K562 (cell line): ENCODE measurements at regions not wholly inside any gene's neighbourhood (a gene's known extent, or its start where the extent isn't known, plus 50 kb on each side); places are given as distances from the start of the nearest gene placed in this dataset.
A peak's percentile ranks its signal among the peaks of the same experiment; 100 is the strongest.

Experiments
- ATAC-seq: fragments of 200-7000 bp; cut with Tn5 transposase; 3 replicates; pipeline ENCODE4 v1.9.1; 2020; ENCODE audit warnings: moderate library complexity
- BruUV-seq: library from RNA; stranded (reverse); fragments of 400-500 nt; replicated peaks from 2 replicates; lab custom pipeline; 2021; lab: Mats Ljungman, UMichigan
- CTCF ChIA-PET: fragments of 300-600 bp; formaldehyde crosslinking; extraction: SDS; loops from one replicate; lab custom pipeline; 2021; ENCODE audit warnings: low intra/inter-chr PET ratio; lab: Yijun Ruan, JAX
- POLR2A ChIA-PET: fragments of 300-600, 350-650 bp; sonication (Branson Sonifier 250); formaldehyde crosslinking; extraction: SDS; loops from one replicate; lab custom pipeline; 2021; ENCODE audit warnings: antibody characterized with exemption, inconsistent platforms; lab: Yijun Ruan, JAX
- DNase-seq, 4 experiments: peaks; one replicate each; pipeline versions ENCODE4 v3.0.0 to v3.0.0-alpha.2; 2011 to 2018; ENCODE audit warnings: low spot score in 3 of 4, mixed read lengths in 3 of 4; ENCODE audit errors: extremely low read depth in 1 of 4
- FAIRE-seq: peaks from 2 replicates; lab custom pipeline; 2011; peaks lifted over from hg19 to GRCh38; lab: Jason Lieb, UNC
- H2AFZ ChIP-seq: 2 replicates; pipeline ENCODE4 v1.6.0; 2011; ENCODE audit warnings: low read depth, low read length, control low read depth, inconsistent platforms
- H3K27ac ChIP-seq: fragments of 200-600 bp; 3 replicates; pipeline ENCODE4 v1.8.0; 2011; ENCODE audit warnings: low read depth, mild to moderate bottlenecking, control low read depth, inconsistent platforms, low read length, moderate library complexity, mixed read lengths; ENCODE audit errors: extremely low read depth
- H3K27me3 ChIP-seq, 2 experiments: fragments of 300-600 bp in 1 of 2; 2 replicates in 1 of 2; 3 replicates in 1 of 2; pipeline versions ENCODE4 v1.6.0 to v1.8.0; 2011; ENCODE audit warnings: inconsistent platforms in 2 of 2, low read length in 2 of 2, mild to moderate bottlenecking in 1 of 2, mixed read lengths in 1 of 2, moderate library complexity in 1 of 2; ENCODE audit not compliant: control insufficient read depth in 2 of 2, insufficient read depth in 2 of 2
- H3K36me3 ChIP-seq: fragments of 300-600 bp; 3 replicates; pipeline ENCODE4 v1.8.0; 2011; ENCODE audit warnings: mild to moderate bottlenecking, low read length, inconsistent platforms; ENCODE audit not compliant: control insufficient read depth, insufficient read depth
- H3K4me1 ChIP-seq, 2 experiments: fragments of 200-600 bp in 1 of 2; replicated peaks in 1 of 2; 2 replicates in 1 of 2; 3 replicates in 1 of 2; pipeline versions ENCODE4 v1.5.1 to v1.8.0; 2011; ENCODE audit warnings: inconsistent platforms in 2 of 2, low read length in 2 of 2, mild to moderate bottlenecking in 1 of 2, mixed read lengths in 1 of 2, moderate library complexity in 1 of 2; ENCODE audit not compliant: control insufficient read depth in 2 of 2, insufficient read depth in 2 of 2
- H3K4me2 ChIP-seq: 2 replicates; pipeline ENCODE4 v1.6.1; 2011; ENCODE audit warnings: low read length, control low read depth, inconsistent platforms, mixed read lengths; ENCODE audit not compliant: insufficient read depth
- H3K4me3 ChIP-seq: fragments of 200-600 bp; sonication (generic), shearing (Covaris generic); 2 replicates; pipeline ENCODE4 v1.5.1; 2016; ENCODE audit warnings: control low read depth, inconsistent platforms
- H3K79me2 ChIP-seq: fragments of 200-600 bp; 3 replicates; pipeline ENCODE4 v1.8.0; 2011; ENCODE audit warnings: low read length, inconsistent platforms; ENCODE audit not compliant: control insufficient read depth, insufficient read depth
- H3K9ac ChIP-seq, 2 experiments: 2 replicates each; pipeline versions ENCODE4 v1.6.0 to v1.6.1; 2011; ENCODE audit warnings: low read depth in 2 of 2, low read length in 2 of 2, control low read depth in 1 of 2, inconsistent platforms in 1 of 2, mild to moderate bottlenecking in 1 of 2, mixed read lengths in 1 of 2; ENCODE audit not compliant: insufficient read depth in 1 of 2
- H3K9me1 ChIP-seq: one replicate; pipeline ENCODE4 v1.6.0; 2011; ENCODE audit warnings: inconsistent platforms, mild to moderate bottlenecking, low read length, moderate library complexity; ENCODE audit not compliant: control insufficient read depth, insufficient read depth
- H3K9me3 ChIP-seq: replicated peaks from 2 replicates; pipeline ENCODE4 v1.5.1; 2011; ENCODE audit warnings: low read depth, low read length, inconsistent platforms; ENCODE audit not compliant: control insufficient read depth, insufficient read depth
- H4K20me1 ChIP-seq: replicated peaks from 2 replicates; pipeline ENCODE4 v1.6.1; 2011; ENCODE audit warnings: low read length, inconsistent platforms, mixed read lengths; ENCODE audit not compliant: control insufficient read depth, insufficient read depth
- CREB1 ChIP-seq, 2 experiments: sonication (generic) in 1 of 2; formaldehyde crosslinking in 1 of 2; IDR thresholded peaks; 2 replicates each; pipeline versions ENCODE4 v1.6.1 to v1.8.0; 2012 to 2022; ENCODE audit warnings: inconsistent platforms in 1 of 2, mild to moderate bottlenecking in 1 of 2, missing genetic modification reagents in 1 of 2, moderate library complexity in 1 of 2
- POLR3G ChIP-seq: IDR thresholded peaks from 2 replicates; pipeline ENCODE4 v1.6.1; 2011; ENCODE audit not compliant: insufficient read length, insufficient replicate concordance; ENCODE audit errors: extremely low read depth
- PREB ChIP-seq: sonication (generic); formaldehyde crosslinking; IDR thresholded peaks from 2 replicates; pipeline ENCODE4 v1.8.1; 2023; ENCODE audit warnings: mild to moderate bottlenecking, missing genetic modification reagents
- RAD21 ChIP-seq, 2 experiments: fragments of 250-450 bp in 1 of 2; fragments of 450-650 bp in 1 of 2; sonication (Bioruptor Pico) in 1 of 2; formaldehyde crosslinking in 1 of 2; IDR thresholded peaks in 1 of 2; conservative IDR thresholded peaks in 1 of 2; 2 replicates each; pipeline versions ENCODE4 v1.4.0 to v1.8.0; 2020 to 2022; ENCODE audit warnings: mild to moderate bottlenecking in 2 of 2, moderate library complexity in 1 of 2
- ZNF23 ChIP-seq: fragments of 250-450 bp; sonication (Bioruptor Pico); IDR thresholded peaks from 2 replicates; pipeline ENCODE4 v1.4.0; 2020; ENCODE audit warnings: mild to moderate bottlenecking
- WGBS: fragments of 100-300 bp; shearing (Covaris generic); methylation state at CpG from one replicate; pipeline ENCODE4 v1.1.6; 2016; ENCODE audit warnings: low coverage, mixed read lengths; ENCODE audit not compliant: insufficient coverage; ENCODE audit errors: missing lambda C conversion rate; 5-methylcytosine and 5-hydroxymethylcytosine counted together
- in situ Hi-C: fragments of 300-500 bp; cut with MboI; formaldehyde crosslinking; loops from 4 replicates; pipeline ENCODE4 v1.15.0; 2018; ENCODE audit warnings: inconsistent platforms, mixed read lengths
- intact Hi-C: fragments of 100-400 bp; cut with micrococcal nuclease; formaldehyde crosslinking; loops from 2 replicates; pipeline ENCODE4 v1.14.2; 2022

GRCh38 chr12:71021491-71021890 is 101.0 kb upstream of the PTPRR start (continued):
- TF ChIP-seq PREB: no peak
- TF ChIP-seq CREB1 (IDR thresholded peaks at IDR 0.05): no peak
- no peak for TF ChIP-seq CREB1 (CRISPR knock-in tag; IDR thresholded peaks at IDR 0.05)

GRCh38 chr12:71019282-71019831 is 98.8 kb upstream of the PTPRR start:
- H3K9me1 ChIP-seq: no peaks in the 10 kb centered on the region
- H3K27me3 ChIP-seq: no peaks in the 10 kb centered on the region
- intact Hi-C loops (no loop called here), in situ Hi-C loops (loop anchor here (25.0 kb wide), 2 partner anchors 282 to 432 kb away; no protein-coding TSS in a partner anchor)
- no peak overlapping the region for H3K4me3 ChIP-seq
- H3K79me2 ChIP-seq: no peaks in the 10 kb centered on the region
- ATAC-seq (no peak), DNase-seq (no peak), FAIRE-seq (no peak)
- no peak for TF ChIP-seq POLR3G
- no peak for TF ChIP-seq ZNF23
- TF ChIP-seq RAD21 (CRISPR knock-in tag; conservative IDR thresholded peaks at IDR 0.05 in 1 of 2, IDR thresholded peaks at IDR 0.05 in 1 of 2): 0 out of 4 replicates have a peak, but pooled peaks of 1 of the 2 experiments have one; percentile 4
- H3K27ac ChIP-seq: no peak overlapping the region
- no peaks in the 10 kb centered on the region for H3K36me3 ChIP-seq
- H3K9ac ChIP-seq: no peak overlapping the region
- ChIA-PET POLR2A (no interaction called here), CTCF (no interaction called here)
- H4K20me1 ChIP-seq: no peaks in the 10 kb centered on the region
- no peaks in the 10 kb centered on the region for H3K9me3 ChIP-seq
- 2% methylated on average over 6 of the region's 6 CpGs for WGBS
- H3K4me1 ChIP-seq: no peaks in the 10 kb centered on the region
- BruUV-seq: no TSS peak
- no peak overlapping the region for H3K4me2 ChIP-seq
- no peak overlapping the region for H2AFZ ChIP-seq
